HCT116 (cell line): ENCODE measurements at regions not wholly inside any gene's neighbourhood (a gene's known extent, or its start where the extent isn't known, plus 50 kb on each side); places are given as distances from the start of the nearest gene placed in this dataset.

Source experiments
- ATAC-seq: fragments of 200-7000 bp; cut with Tn5 transposase; 2 replicates; pipeline ENCODE4 v1.9.1; 2020; ENCODE audit warnings: mild to moderate bottlenecking, moderate library complexity
- BruUV-seq: library from RNA; stranded (reverse); fragments of 400-500 nt; replicated peaks from 2 replicates; lab custom pipeline; 2021; lab: Mats Ljungman, UMichigan
- CTCF ChIA-PET: fragments of 300-600 bp; sonication (Branson Sonifier 250); formaldehyde crosslinking; loops from one replicate; lab custom pipeline; 2021; ENCODE audit warnings: antibody characterized with exemption; lab: Charles Lee
- POLR2A ChIA-PET: fragments of 300-600, 350-600 bp; sonication (Branson Sonifier 250); formaldehyde crosslinking; loops from one replicate; lab custom pipeline; 2021; ENCODE audit warnings: antibody characterized with exemption; lab: Charles Lee
- RAD21 ChIA-PET, 2 experiments: fragments of 300-600 bp; sonication (Branson Sonifier 250); formaldehyde crosslinking; loops; one replicate each; lab custom pipeline; 2023; ENCODE audit warnings: low total read pairs in 2 of 2; ENCODE audit not compliant: uncharacterized antibody in 2 of 2, unreplicated experiment in 2 of 2, low non-redundant PET in 1 of 2; lab: Charles Lee
- DNase-seq: peaks from one replicate; pipeline ENCODE4 v3.0.0-alpha.2; 2010; ENCODE audit warnings: low read depth, low spot score
- H2AFZ ChIP-seq: fragments of 200-600 bp; shearing (Covaris generic), sonication (generic); 2 replicates; pipeline ENCODE4 v1.6.1; 2017; ENCODE audit warnings: low read depth, mixed run types, mixed read lengths, antibody characterized with exemption, low read length; ENCODE audit not compliant: poor library complexity, severe bottlenecking
- H3K27ac ChIP-seq: 2 replicates; pipeline ENCODE4 v1.5.1; 2012; ENCODE audit warnings: low read depth, low read length
- H3K27me3 ChIP-seq: fragments of 200-600 bp; sonication (generic); 2 replicates; pipeline ENCODE4 v1.6.1; 2016; ENCODE audit warnings: mixed run types, low read length, mixed read lengths; ENCODE audit not compliant: insufficient read depth
- H3K36me3 ChIP-seq, 2 experiments: fragments of 200-500 bp in 1 of 2; fragments of 200-600 bp in 1 of 2; sonication (Bioruptor generic) in 1 of 2; sonication (generic) in 1 of 2; 2 replicates each; pipeline versions ENCODE4 v1.5.1 to v1.6.1; 2014 to 2016; ENCODE audit warnings: low read length in 2 of 2, inconsistent platforms in 1 of 2, mixed read lengths in 1 of 2, mixed run types in 1 of 2; ENCODE audit not compliant: insufficient read depth in 2 of 2, control insufficient read depth in 1 of 2
- H3K4me1 ChIP-seq, 2 experiments: fragments of 200-600 bp in 1 of 2; sonication (generic) in 1 of 2; 2 replicates each; pipeline versions ENCODE4 v1.5.1 to v1.6.1; 2012 to 2017; ENCODE audit warnings: low read length in 2 of 2, inconsistent platforms in 1 of 2, mild to moderate bottlenecking in 1 of 2, mixed read lengths in 1 of 2, mixed run types in 1 of 2, moderate library complexity in 1 of 2; ENCODE audit not compliant: insufficient read depth in 2 of 2, control insufficient read depth in 1 of 2
- H3K4me2 ChIP-seq: fragments of 200-600 bp; sonication (generic); 2 replicates; pipeline ENCODE4 v1.6.1; 2017; ENCODE audit warnings: mixed run types, low read length, mixed read lengths
- H3K4me3 ChIP-seq, 2 experiments: fragments of 200-600 bp in 1 of 2; sonication (generic) in 1 of 2; replicated peaks in 1 of 2; 2 replicates each; pipeline ENCODE4 v1.5.1; 2011 to 2016; ENCODE audit warnings: low read length in 2 of 2, control low read depth in 1 of 2, low read depth in 1 of 2, mild to moderate bottlenecking in 1 of 2, mixed read lengths in 1 of 2, mixed run types in 1 of 2
- H3K79me2 ChIP-seq: fragments of 200-600 bp; sonication (generic); 2 replicates; pipeline ENCODE4 v1.6.1; 2017; ENCODE audit warnings: mild to moderate bottlenecking, mixed run types, low read length, moderate library complexity, mixed read lengths; ENCODE audit not compliant: insufficient read depth
- H3K9ac ChIP-seq: fragments of 200-600 bp; sonication (generic); 2 replicates; pipeline ENCODE4 v1.6.1; 2016; ENCODE audit warnings: low read length, mixed read lengths
- H3K9me2 ChIP-seq: fragments of 200-600 bp; sonication (generic), shearing (Covaris generic); 2 replicates; pipeline ENCODE4 v1.6.1; 2017; ENCODE audit warnings: mixed run types, mild to moderate bottlenecking, moderate library complexity; ENCODE audit not compliant: insufficient read depth
- H3K9me3 ChIP-seq, 2 experiments: fragments of 200-500 bp in 1 of 2; fragments of 200-600 bp in 1 of 2; sonication (Bioruptor generic) in 1 of 2; sonication (generic) in 1 of 2; 2 replicates each; pipeline ENCODE4 v1.6.1; 2014 to 2017; ENCODE audit warnings: low read length in 2 of 2, mixed read lengths in 2 of 2, inconsistent platforms in 1 of 2, low read depth in 1 of 2, mild to moderate bottlenecking in 1 of 2, mixed run types in 1 of 2, moderate library complexity in 1 of 2; ENCODE audit not compliant: control insufficient read depth in 1 of 2, insufficient read depth in 1 of 2
- H4K20me1 ChIP-seq: fragments of 200-600 bp; sonication (generic), shearing (Covaris generic); 2 replicates; pipeline ENCODE4 v1.6.1; 2017; ENCODE audit warnings: mixed run types, mild to moderate bottlenecking, moderate library complexity; ENCODE audit not compliant: insufficient read depth
- CTCF ChIP-seq, 3 experiments: fragments of 200-600 bp in 1 of 3; sonication (generic) in 1 of 3; IDR thresholded peaks in 2 of 3; conservative IDR thresholded peaks in 1 of 3; 2 replicates each; pipeline ENCODE4 v1.5.1; 2012 to 2017; ENCODE audit warnings: low read depth in 2 of 3, low read length in 2 of 3, antibody characterized with exemption in 1 of 3, borderline replicate concordance in 1 of 3, control low read depth in 1 of 3, mild to moderate bottlenecking in 1 of 3, mixed read lengths in 1 of 3, mixed run types in 1 of 3, moderate library complexity in 1 of 3; ENCODE audit not compliant: insufficient read depth in 1 of 3
- EGR1 ChIP-seq: IDR thresholded peaks from 2 replicates; pipeline ENCODE4 v1.6.1; 2012; ENCODE audit warnings: low read depth
- ELF1 ChIP-seq: IDR thresholded peaks from 2 replicates; pipeline ENCODE4 v1.6.1; 2012; ENCODE audit warnings: low read depth, borderline replicate concordance
- JUND ChIP-seq: IDR thresholded peaks from 2 replicates; pipeline ENCODE4 v1.6.1; 2012
- SRF ChIP-seq: IDR thresholded peaks from 2 replicates; pipeline ENCODE4 v1.6.1; 2012; ENCODE audit warnings: low read depth
- TCF7L2 ChIP-seq: IDR thresholded peaks from 2 replicates; pipeline ENCODE4 v1.7.0; 2011; ENCODE audit warnings: borderline replicate concordance, inconsistent platforms; ENCODE audit not compliant: insufficient read depth, insufficient read length; ENCODE audit errors: extremely low read depth
- ZNF274 ChIP-seq: fragments of 200-500 bp; sonication (Bioruptor generic); IDR thresholded peaks from 2 replicates; pipeline ENCODE4 v1.6.1; 2014; ENCODE audit warnings: mild to moderate bottlenecking, low read depth, low read length, inconsistent platforms
- intact Hi-C: fragments of 100-400 bp; cut with micrococcal nuclease; formaldehyde crosslinking; loops from 2 replicates; pipeline ENCODE4 v1.10.0; 2022
- TF ChIP-seq, protein P1 (sequence below): IDR thresholded peaks from 2 replicates; pipeline ENCODE4 v1.6.1; 2012

DNA sequence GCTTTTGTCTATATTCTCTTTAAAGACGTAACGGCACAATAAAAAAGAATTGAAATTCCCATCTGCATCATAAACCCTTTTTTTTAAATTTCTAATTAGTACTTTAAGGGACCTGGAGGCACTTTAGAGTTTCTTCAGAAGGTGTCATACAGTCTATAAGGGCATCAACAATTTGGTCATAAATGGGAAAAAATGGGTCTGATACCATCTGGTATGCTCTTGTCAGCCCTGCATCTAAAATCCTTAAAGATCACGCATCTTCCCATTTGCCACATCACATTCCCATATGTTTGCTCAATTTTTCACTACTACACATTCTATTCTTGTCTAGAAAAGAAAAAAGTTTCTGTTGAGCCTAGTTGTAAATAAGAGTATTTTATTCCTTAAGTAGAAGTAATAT, 53.8 kb downstream of the COX7C start:
- no TSS peak for BruUV-seq
- no peak for ATAC-seq
- intact Hi-C loops = loop anchor here (10.0 kb wide), 1 partner anchor 107 kb away; no protein-coding TSS in a partner anchor
- TF ChIP-seq ELF1 (no peak), ZNF274 (no peak), SRF (no peak), TCF7L2 (no peak), EGR1 (no peak)
- TF ChIP-seq, protein P1, sequence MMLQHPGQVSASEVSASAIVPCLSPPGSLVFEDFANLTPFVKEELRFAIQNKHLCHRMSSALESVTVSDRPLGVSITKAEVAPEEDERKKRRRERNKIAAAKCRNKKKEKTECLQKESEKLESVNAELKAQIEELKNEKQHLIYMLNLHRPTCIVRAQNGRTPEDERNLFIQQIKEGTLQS = no peak
- no peaks in the 10 kb centered on the region for H3K27me3 ChIP-seq
- no peak overlapping the region for H3K9ac ChIP-seq
- no peak overlapping the region for H2AFZ ChIP-seq
- ChIA-PET CTCF (interaction anchor here (1.4 kb wide), 1 partner anchor 8 kb away, joined by 3 read pairs; no protein-coding TSS in a partner anchor), POLR2A (no interaction called here), RAD21 (no interaction called here)
- H3K4me3 ChIP-seq = no peak overlapping the region
- H3K27ac ChIP-seq = no peak overlapping the region
- no peaks in the 10 kb centered on the region for H3K79me2 ChIP-seq
- no peaks in the 10 kb centered on the region for H3K9me2 ChIP-seq
- no peaks in the 10 kb centered on the region for H3K36me3 ChIP-seq
- DNase-seq = no peak
- no peak overlapping the region for H3K4me2 ChIP-seq
- no peaks in the 10 kb centered on the region for H3K4me1 ChIP-seq
- no peaks in the 10 kb centered on the region for H3K9me3 ChIP-seq
- no peaks in the 10 kb centered on the region for H4K20me1 ChIP-seq

DNA sequence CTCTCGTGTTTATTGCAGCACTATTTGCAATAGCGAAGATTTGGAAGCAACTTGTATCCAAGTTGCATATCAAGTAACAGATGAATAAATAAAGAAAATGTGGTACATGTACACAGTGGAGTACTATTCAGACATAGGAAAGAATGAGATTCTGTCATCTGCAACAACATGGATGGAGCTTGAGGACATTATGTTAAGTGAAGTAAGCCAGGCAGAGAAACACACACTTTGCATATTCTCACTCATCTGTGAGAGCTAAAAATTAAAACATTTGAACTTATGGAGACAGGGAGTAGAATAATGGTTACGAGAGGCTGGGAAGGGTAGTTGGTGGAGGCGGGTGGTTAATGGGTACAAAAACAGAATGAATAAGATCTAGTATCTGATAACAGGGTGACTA, 56.3 kb downstream of the COX7C start:
- H3K4me1 ChIP-seq = no peaks in the 10 kb centered on the region
- intact Hi-C loops = loop anchor here (10.0 kb wide), 1 partner anchor 109 kb away; no protein-coding TSS in a partner anchor
- no peaks in the 10 kb centered on the region for H3K36me3 ChIP-seq
- no peak overlapping the region for H2AFZ ChIP-seq
- TF ChIP-seq JUND = no peak
- TF ChIP-seq CTCF (IDR thresholded peaks at IDR 0.05 in 2 of 3, conservative IDR thresholded peaks at IDR 0.05 in 1 of 3; ENCODE audit: borderline replicate concordance in 1 of 3, insufficient read depth in 1 of 3, low read depth in 2 of 3, low read length in 2 of 3) = no peak
- TF ChIP-seq, all 23 proteins: peak for 0
- ATAC-seq (no peak), DNase-seq (no peak)
- H3K79me2 ChIP-seq = no peaks in the 10 kb centered on the region
- no peak overlapping the region for H3K4me2 ChIP-seq
- H3K27me3 ChIP-seq = no peaks in the 10 kb centered on the region
- no peak overlapping the region for H3K4me3 ChIP-seq
- no TSS peak for BruUV-seq
- no peaks in the 10 kb centered on the region for H3K9me2 ChIP-seq
- no peak overlapping the region for H3K9ac ChIP-seq
- H3K9me3 ChIP-seq = no peaks in the 10 kb centered on the region
- ChIA-PET CTCF (no interaction called here), RAD21 (no interaction called here), POLR2A (no interaction called here)
- no peaks in the 10 kb centered on the region for H4K20me1 ChIP-seq
- H3K27ac ChIP-seq = no peak overlapping the region
